Astrocyte (in vitro differentiated cells and primary cell): ENCODE measurements at regions not wholly inside any gene's neighbourhood (a gene's known extent, or its start where the extent isn't known, plus 50 kb on each side); places are given as distances from the start of the nearest gene placed in this dataset.

Experiments used
- CTCF ChIP-seq: IDR thresholded peaks from 2 replicates; pipeline ENCODE4 v1.5.1; 2011; ENCODE audit warnings: low read depth, mild to moderate bottlenecking, inconsistent platforms, low read length, moderate library complexity; ENCODE audit not compliant: insufficient read depth
- EZH2 ChIP-seq: IDR thresholded peaks from 2 replicates; pipeline ENCODE4 v1.6.1; 2012; ENCODE audit warnings: mild to moderate bottlenecking, low read length, inconsistent platforms; ENCODE audit not compliant: insufficient read depth

GRCh38 chr2:12162269-12163247 is 416.1 kb downstream of the LPIN1 start:
- TF ChIP-seq CTCF (no peak), EZH2 (no peak)
